DOHH2 (cell line): ENCODE measurements at regions not wholly inside any gene's neighbourhood (a gene's known extent, or its start where the extent isn't known, plus 50 kb on each side); places are given as distances from the start of the nearest gene placed in this dataset.

ENCODE experiments used
- H3F3A ChIP-seq: fragments of 200-600 bp; sonication (generic), shearing (Covaris generic); 2 replicates; pipeline ENCODE4 v1.6.0; 2016; ENCODE audit warnings: antibody characterized with exemption, mild to moderate bottlenecking; ENCODE audit not compliant: control insufficient read depth, insufficient read depth
- H3K27ac ChIP-seq: fragments of 200-600 bp; sonication (generic); 2 replicates; pipeline ENCODE4 v1.5.1; 2014; ENCODE audit warnings: low read depth, mild to moderate bottlenecking, low read length, moderate library complexity
- H3K27me3 ChIP-seq: fragments of 200-600 bp; sonication (generic); 2 replicates; pipeline ENCODE4 v1.6.1; 2014; ENCODE audit warnings: mild to moderate bottlenecking, low read length, mixed read lengths; ENCODE audit not compliant: control insufficient read depth
- H3K36me3 ChIP-seq: fragments of 200-600 bp; sonication (generic); 2 replicates; pipeline ENCODE4 v1.6.1; 2014; ENCODE audit warnings: mild to moderate bottlenecking, low read length, moderate library complexity, mixed read lengths; ENCODE audit not compliant: control insufficient read depth
- H3K4me1 ChIP-seq: fragments of 200-600 bp; sonication (generic); 2 replicates; pipeline ENCODE4 v1.6.1; 2014; ENCODE audit warnings: mild to moderate bottlenecking, low read length, mixed read lengths; ENCODE audit not compliant: control insufficient read depth
- H3K4me2 ChIP-seq: fragments of 200-600 bp; sonication (generic); 2 replicates; pipeline ENCODE4 v1.6.0; 2014; ENCODE audit warnings: mild to moderate bottlenecking, low read length, moderate library complexity
- H3K4me3 ChIP-seq: fragments of 200-600 bp; sonication (generic); 2 replicates; pipeline ENCODE4 v1.5.1; 2014; ENCODE audit warnings: mild to moderate bottlenecking, low read length, mixed read lengths
- H3K79me2 ChIP-seq: fragments of 200-600 bp; sonication (generic); 2 replicates; pipeline ENCODE4 v1.6.1; 2014; ENCODE audit warnings: mild to moderate bottlenecking, low read length, mixed read lengths; ENCODE audit not compliant: control insufficient read depth
- H3K9me2 ChIP-seq: fragments of 200-600 bp; sonication (generic); replicated peaks from 2 replicates; pipeline ENCODE4 v1.6.1; 2014; ENCODE audit warnings: mild to moderate bottlenecking, low read length, mixed read lengths; ENCODE audit not compliant: control insufficient read depth
- H3K9me3 ChIP-seq: fragments of 200-600 bp; sonication (generic); 2 replicates; pipeline ENCODE4 v1.6.1; 2014; ENCODE audit warnings: antibody characterized with exemption, low read length, mixed read lengths; ENCODE audit not compliant: control insufficient read depth, insufficient read depth
- H4K20me1 ChIP-seq: fragments of 200-600 bp; sonication (generic); 2 replicates; pipeline ENCODE4 v1.6.0; 2014; ENCODE audit warnings: low read depth, mild to moderate bottlenecking, antibody characterized with exemption, low read length, moderate library complexity; ENCODE audit not compliant: control insufficient read depth, insufficient read depth
- CTCF ChIP-seq: fragments of 200-600 bp; sonication (generic); IDR thresholded peaks from one replicate; pipeline ENCODE4 v1.5.1; 2014; ENCODE audit warnings: antibody characterized with exemption, mild to moderate bottlenecking, low read depth, low read length; ENCODE audit not compliant: poor library complexity, severe bottlenecking
- EZH2phosphoT487 ChIP-seq: fragments of 200-600 bp; sonication (generic); IDR thresholded peaks from 2 replicates; pipeline ENCODE4 v1.6.1; 2017; ENCODE audit warnings: borderline replicate concordance, mild to moderate bottlenecking, antibody characterized with exemption, low read length, moderate library complexity, mixed read lengths

GRCh38 chr2:234816056-234816455, 135.8 kb upstream of the SH3BP4 start:
- H3K4me1 ChIP-seq: no peaks in the 10 kb centered on the region
- H3K36me3 ChIP-seq: no peaks in the 10 kb centered on the region
- H3K4me2 ChIP-seq: no peak overlapping the region
- no peak overlapping the region for H3K4me3 ChIP-seq
- H3F3A ChIP-seq: no peaks in the 10 kb centered on the region
- H3K79me2 ChIP-seq: no peaks in the 10 kb centered on the region
- no peaks in the 10 kb centered on the region for H3K9me3 ChIP-seq
- no peak for TF ChIP-seq EZH2phosphoT487
- no peak for TF ChIP-seq CTCF
- H4K20me1 ChIP-seq: no peaks in the 10 kb centered on the region
- H3K27ac ChIP-seq: no peak overlapping the region
- no peaks in the 10 kb centered on the region for H3K9me2 ChIP-seq
- H3K27me3 ChIP-seq: no peaks in the 10 kb centered on the region

GRCh38 chr2:234814374-234814773, 137.4 kb upstream of the SH3BP4 start:
- no peaks in the 10 kb centered on the region for H3K9me2 ChIP-seq
- no peaks in the 10 kb centered on the region for H3F3A ChIP-seq
- H3K27ac ChIP-seq: no peak overlapping the region
- H3K4me2 ChIP-seq: no peak overlapping the region
- H3K4me3 ChIP-seq: no peak overlapping the region
- no peaks in the 10 kb centered on the region for H3K4me1 ChIP-seq
- no peaks in the 10 kb centered on the region for H3K36me3 ChIP-seq
- no peaks in the 10 kb centered on the region for H3K79me2 ChIP-seq
- no peaks in the 10 kb centered on the region for H3K27me3 ChIP-seq
- no peaks in the 10 kb centered on the region for H4K20me1 ChIP-seq
- no peaks in the 10 kb centered on the region for H3K9me3 ChIP-seq
- TF ChIP-seq EZH2phosphoT487 (no peak), CTCF (no peak)

- no peaks in the 10 kb centered on the region for H3K9me2 ChIP-seq
- H3K79me2 ChIP-seq: no peaks in the 10 kb centered on the region
Measured at GRCh38 chr2:234812851-234813250, 139.0 kb upstream of the SH3BP4 start.

More at GRCh38 chr2:234812851-234813250, 139.0 kb upstream of the SH3BP4 start:
- Histone ChIP-seq H3F3A (no peaks in the 10 kb centered on the region), H4K20me1 (no peaks in the 10 kb centered on the region), H3K27me3 (no peaks in the 10 kb centered on the region), H3K4me3 (no peak overlapping the region), H3K27ac (no peak overlapping the region), H3K4me1 (no peaks in the 10 kb centered on the region), H3K36me3 (no peaks in the 10 kb centered on the region), H3K9me3 (no peaks in the 10 kb centered on the region), H3K4me2 (no peak overlapping the region)
- TF ChIP-seq CTCF: no peak
- TF ChIP-seq EZH2phosphoT487: no peak
